RWPE2 (cell line): ENCODE measurements at regions not wholly inside any gene's neighbourhood (a gene's known extent, or its start where the extent isn't known, plus 50 kb on each side); places are given as distances from the start of the nearest gene placed in this dataset.

Experiments used
- ATAC-seq: fragments of 200-7000 bp; cut with Tn5 transposase; 3 replicates; pipeline ENCODE4 v1.9.1; 2021; ENCODE audit warnings: low read depth
- DNase-seq: peaks from one replicate; pipeline ENCODE4 v3.0.0-alpha.2; 2020; ENCODE audit warnings: low spot score
- H3K27ac ChIP-seq: fragments of 450-650 bp; 2 replicates; pipeline ENCODE4 v1.5.1; 2017; ENCODE audit warnings: mild to moderate bottlenecking; ENCODE audit not compliant: poor library complexity, severe bottlenecking
- H3K27me3 ChIP-seq: fragments of 250-450 bp; sonication (Bioruptor Pico); 2 replicates; pipeline ENCODE4 v1.5.1; 2021; ENCODE audit warnings: mild to moderate bottlenecking, moderate library complexity; ENCODE audit not compliant: insufficient read depth, poor library complexity, severe bottlenecking
- H3K36me3 ChIP-seq: fragments of 250-450 bp; sonication (Bioruptor Pico); 2 replicates; pipeline ENCODE4 v1.5.1; 2020; ENCODE audit warnings: low read depth, mild to moderate bottlenecking, moderate library complexity
- H3K4me1 ChIP-seq: fragments of 250-450 bp; sonication (Bioruptor Pico); 2 replicates; pipeline ENCODE4 v1.5.1; 2021; ENCODE audit warnings: mild to moderate bottlenecking, moderate library complexity; ENCODE audit not compliant: insufficient read depth, poor library complexity, severe bottlenecking
- H3K4me3 ChIP-seq: fragments of 250-450 bp; sonication (Bioruptor Pico); 2 replicates; pipeline ENCODE4 v1.5.1; 2021; ENCODE audit warnings: mild to moderate bottlenecking, moderate library complexity; ENCODE audit not compliant: severe bottlenecking
- H3K9me3 ChIP-seq: fragments of 250-450 bp; sonication (Bioruptor Pico); 2 replicates; pipeline ENCODE4 v1.5.1; 2021; ENCODE audit warnings: mild to moderate bottlenecking, moderate library complexity; ENCODE audit not compliant: severe bottlenecking
- TF ChIP-seq, protein P1 (sequence below): fragments of 450-650 bp; IDR thresholded peaks from one replicate; pipeline ENCODE4 v1.5.1; 2017; ENCODE audit warnings: mild to moderate bottlenecking, moderate library complexity; ENCODE audit not compliant: poor library complexity, severe bottlenecking

DNA sequence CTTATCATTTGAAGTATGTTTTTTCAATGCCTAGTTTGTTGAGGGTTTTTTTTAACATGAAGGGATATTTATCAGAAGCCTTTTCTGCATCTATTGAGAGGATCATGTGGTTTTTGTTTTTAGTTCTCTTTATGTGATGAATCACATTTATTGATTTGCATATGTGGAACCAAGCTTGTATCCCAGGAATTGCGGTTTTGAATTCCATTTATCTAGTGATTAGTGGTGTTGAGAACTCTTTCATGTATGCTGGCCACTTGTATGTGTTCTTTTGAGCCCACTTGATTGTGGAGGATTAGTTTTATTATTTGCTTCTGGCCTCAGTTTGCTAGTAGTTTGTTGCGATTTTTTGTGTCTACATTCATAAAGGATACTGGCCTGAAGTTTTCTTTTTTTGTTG is 85.0 kb upstream of the CNKSR2 start:
- no peak for DNase-seq
- H3K4me1 ChIP-seq, result no peaks in the 10 kb centered on the region
- no peaks in the 10 kb centered on the region for H3K27me3 ChIP-seq
- H3K9me3 ChIP-seq, result no peaks in the 10 kb centered on the region
- H3K36me3 ChIP-seq, result no peaks in the 10 kb centered on the region
- TF ChIP-seq, protein P1, sequence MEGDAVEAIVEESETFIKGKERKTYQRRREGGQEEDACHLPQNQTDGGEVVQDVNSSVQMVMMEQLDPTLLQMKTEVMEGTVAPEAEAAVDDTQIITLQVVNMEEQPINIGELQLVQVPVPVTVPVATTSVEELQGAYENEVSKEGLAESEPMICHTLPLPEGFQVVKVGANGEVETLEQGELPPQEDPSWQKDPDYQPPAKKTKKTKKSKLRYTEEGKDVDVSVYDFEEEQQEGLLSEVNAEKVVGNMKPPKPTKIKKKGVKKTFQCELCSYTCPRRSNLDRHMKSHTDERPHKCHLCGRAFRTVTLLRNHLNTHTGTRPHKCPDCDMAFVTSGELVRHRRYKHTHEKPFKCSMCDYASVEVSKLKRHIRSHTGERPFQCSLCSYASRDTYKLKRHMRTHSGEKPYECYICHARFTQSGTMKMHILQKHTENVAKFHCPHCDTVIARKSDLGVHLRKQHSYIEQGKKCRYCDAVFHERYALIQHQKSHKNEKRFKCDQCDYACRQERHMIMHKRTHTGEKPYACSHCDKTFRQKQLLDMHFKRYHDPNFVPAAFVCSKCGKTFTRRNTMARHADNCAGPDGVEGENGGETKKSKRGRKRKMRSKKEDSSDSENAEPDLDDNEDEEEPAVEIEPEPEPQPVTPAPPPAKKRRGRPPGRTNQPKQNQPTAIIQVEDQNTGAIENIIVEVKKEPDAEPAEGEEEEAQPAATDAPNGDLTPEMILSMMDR, result no peak
- H3K4me3 ChIP-seq, result no peak overlapping the region
- ATAC-seq, result no peak
- no peak overlapping the region for H3K27ac ChIP-seq

DNA sequence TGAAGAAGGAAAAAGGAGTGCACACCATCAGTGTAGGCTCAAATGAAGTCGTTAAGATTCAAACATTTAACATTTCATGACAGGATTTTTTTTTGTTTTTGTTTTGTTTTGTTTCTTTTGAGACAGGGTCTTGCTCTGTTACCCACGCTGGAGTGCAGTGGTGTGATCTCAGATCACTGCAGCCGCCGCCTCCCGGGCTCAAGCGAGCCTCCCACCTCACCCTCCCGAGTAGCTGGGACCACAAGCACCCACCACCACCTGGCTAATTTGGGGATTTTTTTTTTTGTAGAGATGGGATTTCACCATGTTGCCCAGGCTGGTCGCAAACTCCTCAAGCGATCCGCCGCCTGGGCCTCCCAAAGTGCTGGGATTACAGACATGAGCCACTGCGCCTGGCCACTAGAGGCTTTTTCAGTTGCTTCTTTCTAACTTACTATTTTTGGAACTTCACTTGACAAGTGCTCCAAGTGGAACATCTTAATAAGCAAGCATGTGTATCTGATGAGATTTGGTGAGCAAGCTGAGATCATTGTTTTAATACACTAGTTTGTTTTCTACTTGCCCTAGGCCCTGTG is 78.9 kb upstream of the CNKSR2 start:
- Histone ChIP-seq H3K27ac (no peak overlapping the region), H3K4me3 (no peak overlapping the region), H3K36me3 (no peaks in the 10 kb centered on the region), H3K9me3 (no peaks in the 10 kb centered on the region), H3K27me3 (no peaks in the 10 kb centered on the region), H3K4me1 (no peaks in the 10 kb centered on the region)
- TF ChIP-seq, protein P1, result no peak
- no peak for DNase-seq
- ATAC-seq, result no peak

DNA sequence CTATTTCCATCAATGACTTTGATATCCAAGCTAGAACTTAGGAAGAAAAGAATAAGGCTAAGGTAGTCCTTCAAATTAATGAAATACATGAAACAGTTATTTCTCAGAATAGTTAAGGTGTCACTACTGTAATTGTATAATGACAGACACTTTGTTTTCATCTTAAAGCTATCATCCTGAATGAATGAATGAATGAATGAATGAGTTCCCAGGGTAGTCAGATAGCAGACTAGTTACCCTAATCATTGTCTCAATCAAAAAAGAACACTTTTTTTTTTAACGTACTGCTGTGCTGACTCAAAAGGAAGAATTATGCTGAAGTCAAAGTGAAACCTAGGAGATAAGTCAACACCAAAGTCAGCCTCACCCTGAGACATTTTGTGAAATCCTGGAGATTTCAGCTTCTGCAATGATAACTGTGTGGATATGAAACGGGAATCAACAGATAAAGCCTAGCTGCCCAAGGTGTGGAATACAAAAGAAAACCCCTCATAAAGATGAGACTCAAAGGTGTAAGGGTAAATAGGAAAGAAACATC is 68.3 kb upstream of the CNKSR2 start:
- TF ChIP-seq, protein P1, result no peak
- H3K27ac ChIP-seq, result no peak overlapping the region
- H3K4me3 ChIP-seq, result no peak overlapping the region
- no peaks in the 10 kb centered on the region for H3K4me1 ChIP-seq
- DNase-seq (no peak), ATAC-seq (no peak)
- H3K36me3 ChIP-seq, result no peaks in the 10 kb centered on the region
- H3K27me3 ChIP-seq, result no peaks in the 10 kb centered on the region
- no peaks in the 10 kb centered on the region for H3K9me3 ChIP-seq

DNA sequence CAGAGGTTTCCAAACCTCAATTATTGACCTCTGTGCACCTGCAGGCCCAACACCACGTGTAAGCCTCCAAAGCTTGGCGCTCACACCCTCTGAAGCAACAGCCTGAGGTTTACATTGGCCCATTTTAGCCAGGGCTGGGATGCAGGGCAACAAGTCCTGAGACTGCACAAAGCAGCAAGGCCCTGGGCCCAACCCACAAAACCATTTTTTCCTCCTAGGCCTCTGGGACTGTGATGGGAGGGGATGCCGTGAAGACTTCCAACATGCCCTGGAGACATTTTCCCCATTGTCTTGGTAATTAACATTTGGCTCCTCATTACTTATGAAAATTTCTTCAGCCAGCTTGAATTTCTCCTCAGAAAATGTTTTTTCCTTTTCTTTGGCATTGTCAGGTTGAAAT is 54.9 kb upstream of the CNKSR2 start:
- TF ChIP-seq, protein P1, result no peak
- ATAC-seq (no peak), DNase-seq (no peak)
- H3K4me1 ChIP-seq, result no peaks in the 10 kb centered on the region
- no peak overlapping the region for H3K27ac ChIP-seq
- H3K27me3 ChIP-seq, result no peaks in the 10 kb centered on the region
- no peaks in the 10 kb centered on the region for H3K9me3 ChIP-seq
- H3K36me3 ChIP-seq, result no peaks in the 10 kb centered on the region
- H3K4me3 ChIP-seq, result no peak overlapping the region
